GM18498 (cell line): ENCODE measurements at regions not wholly inside any gene's neighbourhood (a gene's known extent, or its start where the extent isn't known, plus 50 kb on each side); places are given as distances from the start of the nearest gene placed in this dataset.

Experiments used
- ATAC-seq: cut with Tn5 transposase; IDR thresholded peaks from one replicate; pipeline ENCODE4 v1.9.1; 2021; ENCODE audit warnings: mild to moderate bottlenecking, moderate library complexity; ENCODE audit not compliant: unreplicated experiment

GRCh38 chr2:56444339-56444738 is 260.5 kb downstream of the CCDC85A start:
- ATAC-seq, result no peak

DNA sequence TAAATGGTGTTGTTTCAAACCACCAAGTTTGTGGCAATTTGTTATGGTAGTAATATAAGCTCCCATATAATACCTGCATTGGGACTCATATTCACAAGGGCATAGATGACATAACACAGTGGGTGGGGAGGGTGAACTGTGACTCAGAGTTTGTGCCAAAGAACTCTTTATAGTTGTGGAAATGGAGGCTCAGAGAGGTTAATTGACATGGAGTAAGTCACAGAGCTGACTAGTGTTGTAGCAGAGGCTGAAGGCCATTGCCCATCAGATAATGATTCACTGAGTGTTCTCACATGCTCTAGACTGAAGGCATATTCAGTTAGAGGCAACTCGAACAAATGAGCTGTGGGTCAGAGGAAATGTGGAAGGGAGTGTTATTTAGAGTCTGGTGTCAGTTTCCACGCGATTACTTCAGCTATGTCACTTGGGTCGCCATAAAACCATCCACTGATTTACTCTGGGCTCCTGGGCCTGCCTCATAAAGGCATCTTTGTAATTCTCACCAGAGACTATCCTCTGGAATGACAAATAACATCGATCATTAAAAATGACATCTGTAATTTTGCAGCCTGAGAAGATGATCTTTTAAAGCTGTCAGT is 264.7 kb downstream of the CCDC85A start:
- ATAC-seq, result no peak

GRCh38 chr2:56449002-56449431 is 265.2 kb downstream of the CCDC85A start:
- no peak for ATAC-seq

GRCh38 chr2:56449449-56449860 is 265.7 kb downstream of the CCDC85A start:
- ATAC-seq, result no peak

DNA sequence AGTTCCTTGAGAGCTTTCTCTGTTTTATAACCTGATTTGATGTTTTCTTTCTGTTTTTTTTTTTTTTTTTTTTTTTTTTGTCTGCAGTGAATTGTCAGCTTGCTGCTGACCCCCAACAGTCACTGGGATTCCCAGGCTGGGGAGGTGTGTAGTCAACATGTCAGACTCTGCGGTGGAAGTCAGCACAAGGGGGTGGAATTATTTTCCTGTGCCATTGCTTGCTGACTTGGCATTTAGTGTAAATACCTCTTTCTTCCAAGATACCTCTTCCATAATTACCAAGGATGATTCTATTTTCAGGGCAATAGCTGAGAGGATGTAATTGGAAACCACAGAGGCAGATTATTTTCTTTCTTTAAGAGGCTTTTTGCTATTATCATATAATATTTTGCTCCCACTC is 266.3 kb downstream of the CCDC85A start:
- ATAC-seq, result no peak

DNA sequence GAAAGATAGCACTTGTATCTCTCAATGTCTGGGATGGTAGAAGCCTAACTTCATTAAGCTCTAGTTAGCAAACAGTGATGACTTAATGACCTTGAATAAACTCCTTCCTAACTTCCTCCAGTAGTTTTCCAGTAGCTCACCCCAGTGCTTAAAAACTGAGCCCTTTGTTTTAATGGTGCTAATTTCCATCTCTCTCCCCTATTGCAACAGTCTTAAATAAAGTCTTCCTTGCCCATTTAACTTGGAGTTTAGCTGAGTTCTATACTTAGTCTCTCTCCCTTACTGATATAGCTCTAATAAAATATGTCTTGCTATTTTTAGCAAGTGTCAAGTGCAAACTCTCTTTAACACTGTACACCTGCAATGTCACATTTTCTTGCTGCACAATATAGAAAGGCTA is 267.0 kb downstream of the CCDC85A start:
- ATAC-seq, result no peak

DNA sequence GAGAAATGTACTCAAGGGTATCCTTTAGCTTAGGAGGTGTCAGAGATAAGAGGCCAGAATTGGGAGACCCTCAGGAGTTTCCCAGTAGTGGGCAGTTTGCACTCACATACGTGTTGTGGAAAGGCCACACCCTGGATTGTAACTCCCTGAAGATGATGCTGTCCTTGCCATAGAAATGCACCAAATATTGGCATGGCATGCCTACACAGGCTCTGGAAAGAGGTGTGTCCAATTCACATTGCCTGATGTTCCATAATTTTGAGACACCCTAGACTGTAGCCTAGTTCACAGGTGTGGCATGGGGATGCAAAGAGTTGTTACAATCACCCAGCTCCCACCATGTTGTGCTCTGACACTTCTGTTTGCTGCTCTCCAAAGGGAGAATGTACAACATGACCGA is 271.9 kb downstream of the CCDC85A start:
- ATAC-seq, result no peak

GRCh38 chr2:56456791-56457190 is 273.0 kb downstream of the CCDC85A start:
- no peak for ATAC-seq

DNA sequence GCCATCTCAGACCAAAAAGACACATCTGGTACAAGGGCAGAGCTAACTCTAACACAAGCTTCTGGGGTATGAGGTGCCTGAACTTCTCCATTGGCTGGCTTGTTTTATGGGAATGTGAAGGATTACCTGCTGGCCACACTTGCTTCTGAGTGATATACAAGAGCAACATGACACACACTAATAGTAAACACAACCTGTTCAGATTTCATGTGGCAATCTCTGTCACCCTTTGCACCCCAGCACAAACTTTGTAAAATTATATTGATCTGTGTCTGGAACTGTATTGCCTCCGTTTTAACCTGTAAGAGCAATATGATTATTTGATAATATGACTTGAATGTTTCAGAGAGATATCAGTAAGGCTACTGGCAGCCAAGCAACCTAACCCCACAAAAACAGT is 276.7 kb downstream of the CCDC85A start:
- ATAC-seq, result no peak

- ATAC-seq, result no peak
These were observed 280.3 kb downstream of the CCDC85A start for GRCh38 chr2:56464066-56464465.

DNA sequence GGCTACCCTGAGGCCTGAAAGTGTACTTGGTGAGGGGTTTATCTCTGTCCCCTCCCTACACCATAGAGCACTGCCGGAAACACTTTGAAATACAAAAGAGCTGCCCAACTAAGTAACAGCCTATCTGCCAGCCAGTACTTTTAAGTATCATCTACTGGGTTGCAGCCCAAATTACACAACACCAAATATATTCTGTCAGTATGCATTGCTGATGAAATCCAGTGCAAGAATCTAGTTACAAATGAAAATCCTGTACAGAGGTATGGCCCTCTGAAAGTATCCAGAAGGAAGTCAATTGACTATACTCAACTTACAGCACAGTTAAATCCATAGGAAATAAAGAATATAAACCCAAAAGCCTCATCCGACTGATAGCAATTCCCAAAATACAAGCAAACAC is 280.8 kb downstream of the CCDC85A start:
- ATAC-seq, result no peak

- ATAC-seq, result no peak
These were observed 281.7 kb downstream of the CCDC85A start for GRCh38 chr2:56465491-56465890.

- ATAC-seq, result no peak
These were observed 289.7 kb downstream of the CCDC85A start for GRCh38 chr2:56473524-56473923.

- no peak for ATAC-seq
These were observed 290.8 kb downstream of the CCDC85A start for GRCh38 chr2:56474412-56475158.

GRCh38 chr2:56475191-56475590 is 291.4 kb downstream of the CCDC85A start:
- ATAC-seq, result no peak

DNA sequence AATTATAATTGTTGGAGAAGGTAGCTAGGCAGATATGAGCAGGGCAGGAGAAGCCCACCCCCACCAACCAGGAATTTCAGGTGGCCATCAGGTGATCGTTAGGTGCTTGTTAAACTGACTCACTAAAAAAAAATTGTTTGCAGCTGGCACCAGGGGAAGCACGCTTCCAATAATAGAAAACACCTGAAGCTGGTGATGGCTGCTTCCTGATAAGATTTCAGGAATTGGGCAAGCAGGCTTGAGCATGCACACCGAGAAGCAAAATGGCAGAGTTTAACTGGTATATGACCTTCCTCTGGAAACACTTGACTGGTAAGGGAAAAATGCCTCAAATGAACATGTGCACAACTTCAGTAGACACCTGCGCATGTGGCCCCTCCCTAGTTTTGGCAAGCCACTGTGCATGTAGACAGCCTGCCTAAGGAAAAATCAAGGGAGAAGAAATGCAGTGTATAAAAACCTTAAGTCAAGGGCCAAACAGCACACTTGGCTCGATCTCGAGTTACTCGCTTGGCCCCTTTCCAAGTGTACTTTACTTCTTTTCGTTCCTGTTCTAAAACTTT is 292.8 kb downstream of the CCDC85A start:
- no peak for ATAC-seq

- no peak for ATAC-seq
These were observed 294.2 kb downstream of the CCDC85A start for GRCh38 chr2:56478027-56478426.

GRCh38 chr2:56483081-56483480 is 299.3 kb downstream of the CCDC85A start:
- no peak for ATAC-seq

DNA sequence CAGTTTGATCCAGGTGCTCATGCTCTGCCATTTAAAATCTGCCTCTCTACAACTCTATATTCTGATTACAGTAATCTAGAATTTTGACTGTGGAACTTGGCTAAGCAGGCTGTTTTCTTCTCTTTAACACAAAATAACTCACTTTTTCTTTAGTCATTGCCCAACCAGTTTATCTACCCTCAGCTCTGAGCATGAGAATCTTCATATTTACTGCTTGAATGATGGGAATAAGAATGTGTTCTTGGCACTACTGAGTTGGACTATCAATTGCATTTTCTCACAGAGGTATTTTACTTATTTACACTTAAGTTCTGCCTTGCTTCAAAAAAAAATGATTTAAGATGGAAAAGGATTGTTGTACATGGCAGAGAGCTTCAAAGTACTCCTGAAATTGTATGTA is 301.1 kb downstream of the CCDC85A start:
- ATAC-seq, result no peak

- ATAC-seq, result no peak
These were observed 316.5 kb downstream of the CCDC85A start for GRCh38 chr2:56500317-56500716.

- no peak for ATAC-seq
These were observed 318.8 kb downstream of the CCDC85A start for GRCh38 chr2:56502616-56503015.

GRCh38 chr2:56505885-56506284 is 322.1 kb downstream of the CCDC85A start:
- no peak for ATAC-seq
